AG04450 (cell line): ENCODE measurements at regions not wholly inside any gene's neighbourhood (a gene's known extent, or its start where the extent isn't known, plus 50 kb on each side); places are given as distances from the start of the nearest gene placed in this dataset.

Source experiments
- CTCF ChIA-PET: fragments of 300-600, 350-600 bp; formaldehyde crosslinking; extraction: SDS; loops from one replicate; lab custom pipeline; 2022; ENCODE audit warnings: antibody characterized with exemption, inconsistent platforms; lab: Charles Lee
- POLR2A ChIA-PET: fragments of 350-600 bp; formaldehyde crosslinking; extraction: SDS; loops from one replicate; lab custom pipeline; 2021; ENCODE audit warnings: antibody characterized with exemption, inconsistent platforms; lab: Yijun Ruan, JAX
- DNase-seq: peaks from one replicate; pipeline ENCODE4 v3.0.0-alpha.2; 2011; ENCODE audit warnings: low read depth, low spot score
- H3K27ac ChIP-seq: one replicate; pipeline ENCODE4 v1.5.1; 2012; ENCODE audit warnings: low read depth, low read length, control low read depth
- H3K27me3 ChIP-seq: one replicate; pipeline ENCODE4 v1.6.0; 2012; ENCODE audit warnings: low read length; ENCODE audit not compliant: control insufficient read depth, insufficient read depth
- H3K4me3 ChIP-seq: 2 replicates; pipeline ENCODE4 v1.5.1; 2011; ENCODE audit warnings: mild to moderate bottlenecking, low read depth, low read length, control low read depth
- H3K9me3 ChIP-seq: 2 replicates; pipeline ENCODE4 v1.5.1; 2012; ENCODE audit warnings: low read length; ENCODE audit not compliant: control insufficient read depth, insufficient read depth
- TF ChIP-seq, protein P1 (sequence below): IDR thresholded peaks from 2 replicates; pipeline ENCODE4 v1.5.1; 2011; ENCODE audit warnings: low read depth, low read length, control low read depth, inconsistent platforms

DNA sequence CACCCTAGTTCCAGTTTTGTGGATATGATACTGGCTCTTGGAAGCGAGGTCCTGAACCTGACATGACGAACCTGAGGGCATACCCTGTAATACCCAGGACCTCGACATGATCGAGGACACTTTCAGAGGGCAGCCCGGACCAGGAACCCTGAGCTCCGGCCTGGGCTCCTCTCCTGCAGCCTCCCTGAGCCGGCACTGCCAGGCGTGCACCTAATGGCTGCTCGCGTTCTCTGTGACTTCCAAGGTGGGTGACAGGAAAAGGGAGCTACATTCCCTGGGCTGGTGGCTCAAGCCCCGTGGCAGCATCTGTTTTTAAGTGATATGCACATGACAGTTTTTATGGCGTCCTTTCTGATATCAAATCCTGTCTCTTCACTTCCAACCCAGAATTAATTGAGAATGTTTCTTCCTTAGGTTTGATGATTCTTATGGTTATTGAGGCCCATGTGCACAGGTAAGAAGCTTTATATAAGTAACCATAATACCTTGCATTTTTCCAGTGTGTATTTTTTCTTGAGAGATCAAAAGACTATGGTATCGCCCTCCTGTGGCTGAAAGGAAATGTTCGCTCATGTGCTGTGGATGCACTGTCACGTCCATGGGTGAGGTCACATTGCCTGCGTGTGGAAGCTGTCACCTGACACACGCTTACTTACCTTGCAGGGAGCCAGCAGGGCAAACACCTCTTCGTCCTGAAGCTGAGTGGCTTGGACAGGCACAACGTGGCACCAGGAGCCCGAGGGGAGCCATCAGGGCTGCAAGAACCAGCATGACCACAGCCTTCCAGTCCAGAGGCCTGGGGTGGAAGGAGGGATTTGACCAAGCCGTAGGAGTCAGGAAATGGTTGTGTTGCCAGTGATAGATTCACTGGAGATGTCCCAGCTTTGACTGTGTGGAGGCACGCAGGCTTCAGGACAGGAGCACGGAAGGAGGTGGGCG lies 367.4 kb upstream of the MYT1L start:
- Histone ChIP-seq H3K27ac (no peak overlapping the region), H3K27me3 (no peaks in the 10 kb centered on the region), H3K9me3 (peaks cover 41% of the 10 kb centered on the region), H3K4me3 (no peak overlapping the region)
- DNase-seq: no peak
- TF ChIP-seq, protein P1, sequence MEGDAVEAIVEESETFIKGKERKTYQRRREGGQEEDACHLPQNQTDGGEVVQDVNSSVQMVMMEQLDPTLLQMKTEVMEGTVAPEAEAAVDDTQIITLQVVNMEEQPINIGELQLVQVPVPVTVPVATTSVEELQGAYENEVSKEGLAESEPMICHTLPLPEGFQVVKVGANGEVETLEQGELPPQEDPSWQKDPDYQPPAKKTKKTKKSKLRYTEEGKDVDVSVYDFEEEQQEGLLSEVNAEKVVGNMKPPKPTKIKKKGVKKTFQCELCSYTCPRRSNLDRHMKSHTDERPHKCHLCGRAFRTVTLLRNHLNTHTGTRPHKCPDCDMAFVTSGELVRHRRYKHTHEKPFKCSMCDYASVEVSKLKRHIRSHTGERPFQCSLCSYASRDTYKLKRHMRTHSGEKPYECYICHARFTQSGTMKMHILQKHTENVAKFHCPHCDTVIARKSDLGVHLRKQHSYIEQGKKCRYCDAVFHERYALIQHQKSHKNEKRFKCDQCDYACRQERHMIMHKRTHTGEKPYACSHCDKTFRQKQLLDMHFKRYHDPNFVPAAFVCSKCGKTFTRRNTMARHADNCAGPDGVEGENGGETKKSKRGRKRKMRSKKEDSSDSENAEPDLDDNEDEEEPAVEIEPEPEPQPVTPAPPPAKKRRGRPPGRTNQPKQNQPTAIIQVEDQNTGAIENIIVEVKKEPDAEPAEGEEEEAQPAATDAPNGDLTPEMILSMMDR: peak; percentile 25; the same call in 1 of the 2 replicates
- ChIA-PET CTCF (no interaction called here), POLR2A (no interaction called here)

DNA sequence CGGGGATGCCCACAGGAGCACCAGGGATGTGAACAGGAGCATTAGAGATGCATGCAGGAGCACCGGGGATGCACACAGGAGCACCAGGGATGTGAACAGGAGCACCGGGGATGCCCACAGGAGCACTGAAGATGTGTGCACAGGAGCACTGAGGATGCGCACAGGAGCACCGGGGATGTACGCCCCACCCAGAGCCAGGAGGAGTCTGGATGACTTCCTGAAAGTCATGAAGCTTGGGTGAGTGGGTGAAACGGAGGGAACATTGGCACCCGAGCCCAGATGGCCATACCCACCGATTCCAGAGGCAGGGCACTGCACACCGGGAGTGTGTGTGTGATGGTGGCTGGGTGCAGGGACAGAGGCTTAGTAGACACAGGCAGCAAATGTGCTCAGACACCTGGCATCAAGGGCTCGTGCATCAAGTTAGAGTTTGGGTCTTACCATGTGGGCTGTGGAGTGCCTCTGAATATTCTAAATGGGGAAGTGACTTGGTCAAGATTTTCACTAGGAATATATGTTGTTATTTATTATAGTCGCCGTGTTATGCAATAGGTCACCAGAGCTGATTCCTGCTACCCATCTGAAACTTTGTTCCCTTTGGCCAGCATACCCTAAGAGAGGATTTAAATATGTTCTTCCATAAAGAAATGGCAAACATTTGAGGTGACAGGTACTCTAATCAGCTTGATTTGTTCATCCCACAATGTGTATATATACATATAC lies 365.8 kb upstream of the MYT1L start:
- Histone ChIP-seq H3K27ac (no peak overlapping the region), H3K4me3 (no peak overlapping the region), H3K27me3 (no peaks in the 10 kb centered on the region), H3K9me3 (peaks cover 34% of the 10 kb centered on the region)
- POLR2A ChIA-PET: no interaction called here
- TF ChIP-seq, protein P1: no peak
- no peak for DNase-seq
- CTCF ChIA-PET: no interaction called here

DNA sequence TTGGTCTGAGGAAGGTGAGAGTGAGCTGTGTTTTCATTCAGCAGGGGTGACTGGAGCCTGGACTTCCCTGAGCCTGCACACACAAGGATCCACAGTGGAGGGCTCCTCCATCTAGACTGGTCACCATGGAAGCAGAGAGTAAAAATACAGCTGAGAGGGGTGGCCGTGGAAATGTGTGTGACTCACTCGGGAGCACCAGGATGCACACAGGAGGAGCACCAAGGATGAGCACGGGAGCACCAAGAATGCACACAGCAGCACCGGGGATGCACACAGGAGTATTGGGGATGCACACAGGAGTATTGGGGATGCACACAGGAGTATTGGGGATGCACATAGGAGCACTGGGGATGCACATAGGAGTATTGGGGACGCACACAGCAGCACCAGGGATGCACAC lies 365.2 kb upstream of the MYT1L start:
- CTCF ChIA-PET: no interaction called here
- Histone ChIP-seq H3K9me3 (peaks cover 35% of the 10 kb centered on the region), H3K27me3 (no peaks in the 10 kb centered on the region), H3K4me3 (no peak overlapping the region), H3K27ac (no peak overlapping the region)
- DNase-seq: no peak
- POLR2A ChIA-PET: no interaction called here
- TF ChIP-seq, protein P1: no peak

DNA sequence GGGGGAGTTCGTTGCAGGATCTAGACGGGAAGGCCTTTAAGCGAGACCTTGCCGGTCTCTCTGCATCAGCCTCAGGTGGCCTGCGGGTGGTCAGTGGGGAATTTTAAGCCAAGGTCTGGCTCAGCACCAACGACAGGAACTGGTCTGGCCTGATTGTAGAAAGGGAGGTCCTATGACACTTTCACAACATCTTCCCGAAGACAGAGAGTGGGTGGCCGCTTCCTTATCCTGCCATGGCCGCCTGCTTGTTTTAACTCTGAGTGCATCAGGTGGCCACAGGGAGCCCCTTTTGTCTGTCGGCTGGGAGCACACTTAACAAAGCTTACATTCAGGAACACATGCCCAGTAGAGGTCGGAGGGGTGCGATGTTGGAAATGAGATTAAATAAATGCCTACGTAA lies 363.7 kb upstream of the MYT1L start:
- no peak overlapping the region for H3K27ac ChIP-seq
- no peak for DNase-seq
- H3K9me3 ChIP-seq: peaks cover 38% of the 10 kb centered on the region
- TF ChIP-seq, protein P1: no peak
- no peak overlapping the region for H3K4me3 ChIP-seq
- ChIA-PET CTCF (no interaction called here), POLR2A (no interaction called here)
- H3K27me3 ChIP-seq: no peaks in the 10 kb centered on the region
